NCI-H2171 (cell line): ENCODE measurements at regions not wholly inside any gene's neighbourhood (a gene's known extent, or its start where the extent isn't known, plus 50 kb on each side); places are given as distances from the start of the nearest gene placed in this dataset.
"Not testable (repeated sequence)": the region's sequence is repeated elsewhere in the genome, so short reads cannot be mapped to it uniquely, and the experiment has no call there.

Source experiments
- DNase-seq: peaks from one replicate; lab custom pipeline; 2025; lab: John Stamatoyannopoulos, UW

DNA sequence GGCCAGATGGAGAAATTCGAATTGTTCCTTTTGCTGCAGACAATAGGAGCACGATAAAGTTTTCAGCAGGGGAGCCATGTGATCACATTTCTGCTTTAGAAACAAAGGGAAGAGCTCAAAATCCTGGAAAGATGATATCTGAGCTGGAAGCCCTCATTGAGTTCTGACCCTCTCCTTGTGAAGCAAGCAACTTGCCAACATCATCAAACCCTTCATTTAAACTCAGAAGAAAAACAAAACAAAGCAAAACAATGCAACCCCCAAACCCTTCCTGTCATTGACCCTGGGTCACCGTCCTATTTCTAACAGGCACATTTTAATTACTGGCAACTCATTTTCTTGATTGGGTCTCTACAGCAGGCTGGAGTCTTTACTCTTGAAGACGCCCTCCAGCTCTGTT, 198.3 kb upstream of the ZNF32 start:
- DNase-seq = no peak

DNA sequence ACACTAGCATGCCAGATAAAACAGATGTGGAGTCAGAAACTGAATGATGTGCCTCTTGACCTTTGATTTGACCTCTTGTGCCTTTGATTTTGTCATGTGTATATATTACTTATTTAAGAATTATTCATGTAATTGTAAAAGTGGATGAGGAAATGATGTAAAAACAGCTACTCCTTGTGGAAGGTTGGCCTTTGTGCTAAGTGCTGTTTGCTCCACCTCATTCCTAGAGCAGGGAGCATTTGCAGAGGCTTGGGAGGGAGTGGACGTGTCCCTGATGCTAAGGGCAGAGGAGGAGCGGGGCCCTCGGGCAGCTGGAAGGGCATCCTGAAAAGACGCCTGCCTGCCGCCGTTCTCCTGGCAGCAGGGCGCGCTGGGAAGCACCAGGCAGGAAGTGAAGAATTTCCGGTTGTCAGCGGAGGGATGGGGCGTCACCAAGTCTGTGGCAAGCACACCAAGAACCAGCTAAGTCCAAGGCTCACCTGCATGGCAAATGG, 197.6 kb upstream of the ZNF32 start:
- DNase-seq = no peak

DNA sequence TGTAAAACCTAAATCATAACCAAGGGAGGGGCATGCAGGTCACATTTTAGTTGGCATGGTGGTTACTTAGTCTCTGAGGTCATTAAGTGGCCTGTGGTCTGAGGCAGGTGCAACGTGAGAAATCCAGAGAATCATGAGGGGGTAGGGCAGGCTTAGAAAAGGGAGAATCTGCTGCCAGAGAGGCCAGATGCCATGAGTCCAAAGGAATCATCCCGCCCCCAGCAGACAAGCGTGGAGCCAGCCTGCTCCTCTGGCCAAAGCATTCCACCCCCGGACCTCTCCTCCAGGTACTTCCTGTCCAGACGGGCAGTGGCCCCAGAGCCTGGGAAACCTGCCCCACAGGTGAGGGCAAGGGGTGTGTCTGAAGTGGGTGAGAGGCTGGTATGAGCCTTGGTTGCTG, 196.4 kb upstream of the ZNF32 start:
- DNase-seq = no peak

DNA sequence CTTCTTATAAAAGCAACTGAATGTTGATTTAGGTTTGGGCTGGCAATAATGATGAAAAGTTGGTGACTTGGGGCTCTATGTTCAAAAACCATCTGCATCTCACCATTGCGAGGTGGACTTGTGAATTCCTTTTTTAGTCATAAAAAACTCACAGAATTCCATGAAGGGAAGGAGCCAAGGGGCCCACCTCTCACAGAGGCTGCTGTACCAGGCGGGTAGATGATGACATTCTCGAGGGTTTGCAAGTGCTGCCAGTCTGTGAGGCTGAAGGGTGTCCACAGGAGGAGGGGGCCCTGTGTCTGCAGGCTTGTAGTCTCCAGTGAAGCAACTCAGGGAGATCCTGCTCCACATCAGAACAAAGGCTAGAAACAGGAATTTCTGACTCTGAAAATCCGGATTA, 195.5 kb upstream of the ZNF32 start:
- no peak for DNase-seq

DNA sequence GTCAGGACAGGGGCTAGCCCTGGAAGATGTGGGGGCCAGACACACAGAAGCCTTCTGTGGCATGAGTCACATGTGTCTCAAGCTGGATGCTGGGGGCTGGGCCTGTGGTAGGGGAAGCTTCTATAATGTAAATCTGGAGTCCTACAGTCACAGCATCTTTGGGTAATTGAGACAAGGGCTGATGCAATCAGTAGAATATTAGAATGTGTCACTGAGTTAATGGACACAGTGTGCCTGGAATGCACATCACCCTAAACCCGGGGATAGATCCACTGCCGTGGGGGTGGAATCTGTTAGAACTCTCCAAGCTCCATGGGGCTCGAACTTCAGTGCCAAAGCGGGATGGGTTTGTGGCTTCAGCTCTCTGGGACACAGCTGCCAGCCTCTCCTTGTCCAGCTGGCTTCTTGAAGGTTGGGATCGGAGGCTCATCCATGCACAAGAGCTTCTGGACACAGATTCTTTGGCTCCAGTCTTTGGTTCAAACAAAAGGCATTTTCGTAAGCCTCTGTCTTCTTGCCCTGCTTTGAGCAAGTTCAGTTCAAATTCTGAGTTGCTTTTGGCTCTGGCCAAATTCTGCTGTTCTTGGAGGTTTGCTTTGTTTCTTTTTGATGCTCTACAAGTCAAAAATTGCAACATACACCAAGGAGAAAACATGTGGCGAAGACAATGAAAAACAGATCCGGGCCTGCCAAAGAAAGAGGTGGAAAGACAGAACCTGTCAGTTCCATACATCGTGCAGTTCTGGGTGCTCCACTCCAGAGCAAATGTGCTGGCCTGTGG, 194.8 kb upstream of the ZNF32 start:
- no peak for DNase-seq

DNA sequence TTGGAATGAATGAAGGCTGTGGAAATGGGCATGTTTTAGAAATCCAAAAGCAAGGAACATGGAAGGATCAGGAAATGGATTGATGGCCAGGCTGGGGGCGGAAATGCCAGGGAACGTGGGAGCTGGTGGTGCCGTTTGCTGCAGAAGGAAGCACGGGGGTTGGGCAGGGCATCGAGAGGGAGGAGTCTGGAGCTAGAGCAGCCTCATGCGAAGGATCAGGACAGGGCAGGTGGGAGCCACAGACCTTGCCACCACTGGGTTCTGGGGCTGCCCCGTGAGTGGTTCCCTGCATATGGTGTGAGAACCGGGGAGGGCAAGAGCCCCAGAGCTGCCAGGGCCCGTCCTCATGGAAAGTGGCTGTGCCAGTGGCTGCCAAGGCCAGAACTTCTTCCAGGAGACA, 193.8 kb upstream of the ZNF32 start:
- no peak for DNase-seq

DNA sequence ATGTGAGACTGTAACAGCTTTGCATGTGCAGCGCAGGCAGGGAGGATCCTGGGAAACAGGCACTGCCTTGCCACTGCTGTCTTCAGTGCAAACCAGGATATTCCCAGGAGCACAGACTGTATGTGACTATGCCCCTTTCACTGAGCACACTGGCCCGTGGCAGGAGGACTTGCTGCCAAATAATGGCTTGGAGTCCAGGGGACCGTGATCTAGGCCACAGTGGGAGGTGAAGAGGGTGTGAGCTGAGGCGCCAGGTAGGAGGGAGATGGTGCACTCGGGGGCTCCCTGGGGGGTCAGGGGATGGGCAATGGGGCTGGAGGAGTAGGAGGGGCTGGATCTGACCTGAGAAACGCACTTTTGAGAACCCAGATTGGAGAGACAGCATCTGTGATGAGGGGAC, 193.4 kb upstream of the ZNF32 start:
- no peak for DNase-seq

DNA sequence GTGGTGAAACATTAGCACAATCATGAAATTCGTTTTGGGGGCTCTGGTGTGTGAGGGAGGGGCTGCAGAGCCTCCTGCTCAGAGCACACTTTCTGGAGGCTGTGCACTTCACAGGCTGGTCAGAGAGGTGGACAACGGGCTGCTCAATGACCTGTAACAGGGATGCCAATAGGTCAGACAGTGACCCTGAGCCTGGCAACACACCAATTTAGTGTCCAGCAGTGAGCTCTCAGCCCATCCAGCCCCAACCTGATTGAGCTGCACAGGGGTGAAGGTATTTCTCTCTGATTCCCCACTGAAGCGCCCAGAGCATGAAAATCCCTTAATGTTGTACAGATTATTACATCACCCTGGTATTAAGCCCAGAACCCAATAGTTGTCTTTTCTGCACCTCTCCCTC, 191.3 kb upstream of the ZNF32 start:
- no peak for DNase-seq

DNA sequence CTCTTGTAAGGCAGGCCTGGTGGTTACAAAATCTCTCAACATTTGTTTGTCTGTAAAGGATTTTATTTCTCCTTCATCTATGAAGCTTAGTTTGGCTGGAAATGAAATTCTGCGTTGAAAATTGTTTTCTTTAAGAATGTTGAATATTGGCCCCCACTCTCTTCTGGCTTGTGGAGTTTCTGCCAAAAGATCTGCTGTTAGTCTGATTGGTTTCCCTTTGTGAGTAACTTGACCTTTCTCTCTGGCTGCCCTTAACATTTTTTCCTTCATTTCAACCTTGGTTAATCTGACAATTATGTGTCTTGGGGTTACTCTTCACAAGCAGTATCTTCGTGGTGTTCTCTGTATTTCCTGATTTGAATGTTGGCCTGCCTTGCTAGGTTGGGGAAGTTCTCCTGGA, 186.1 kb upstream of the ZNF32 start:
- not testable (repeated sequence) for DNase-seq

DNA sequence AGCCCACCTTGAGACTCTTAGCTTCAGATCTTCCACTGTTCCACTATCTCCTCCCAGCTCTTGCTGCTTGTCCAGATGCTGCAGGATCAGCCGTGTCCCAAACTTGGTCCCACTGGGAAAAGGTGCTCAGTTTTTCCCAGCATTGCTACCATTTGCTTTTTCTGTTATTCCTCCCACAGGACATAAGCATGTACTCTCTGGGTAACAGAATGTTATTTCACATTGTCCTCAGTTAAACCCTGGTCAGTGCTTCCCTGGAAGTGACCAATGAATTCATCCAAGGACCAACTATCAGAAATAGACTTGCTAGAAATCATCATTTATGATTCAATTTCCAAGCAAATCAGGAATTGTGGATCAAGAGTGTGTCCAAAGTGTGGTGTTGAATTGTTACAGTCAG, 179.2 kb upstream of the ZNF32 start:
- no peak for DNase-seq

DNA sequence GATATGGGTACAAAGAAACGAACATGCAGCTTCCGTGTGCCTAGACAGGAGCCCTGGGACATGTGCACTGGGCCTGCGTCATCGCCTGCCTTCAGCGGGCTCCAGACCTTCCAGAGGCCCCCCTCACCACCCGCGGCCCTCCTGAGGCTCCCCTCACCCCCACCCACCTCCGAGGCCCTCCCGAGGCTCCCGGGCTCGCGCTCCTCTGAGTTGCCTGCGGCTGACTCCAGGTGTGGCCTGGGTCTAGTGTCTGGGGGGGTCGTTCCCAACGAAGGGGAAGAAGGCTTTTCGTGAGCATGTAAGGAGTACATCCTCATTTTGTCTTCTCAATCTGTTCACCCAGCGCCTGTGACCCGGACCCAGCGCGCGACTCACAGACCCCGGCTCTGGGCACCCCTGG, 177.3 kb upstream of the ZNF32 start:
- no peak for DNase-seq

DNA sequence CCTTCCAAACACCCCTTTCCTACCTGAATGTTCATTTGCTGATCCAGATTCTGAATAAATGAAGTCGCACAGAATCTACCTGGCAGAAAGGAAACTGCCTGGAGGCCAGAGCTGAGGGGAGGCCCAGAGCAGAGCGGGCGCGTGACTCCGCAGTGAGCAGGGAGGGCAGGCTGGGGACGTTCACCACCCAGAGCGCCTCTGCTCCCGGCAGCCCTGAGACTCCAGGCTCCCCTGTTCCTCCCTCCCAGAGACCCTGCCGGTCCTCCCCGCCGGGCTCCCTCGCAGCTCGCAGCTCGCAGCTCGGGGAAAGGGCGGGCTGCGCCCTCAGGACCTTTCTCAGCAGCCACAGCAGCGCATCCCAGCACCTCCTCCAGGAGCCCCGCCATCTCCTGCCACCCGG, 176.7 kb upstream of the ZNF32 start:
- no peak for DNase-seq

DNA sequence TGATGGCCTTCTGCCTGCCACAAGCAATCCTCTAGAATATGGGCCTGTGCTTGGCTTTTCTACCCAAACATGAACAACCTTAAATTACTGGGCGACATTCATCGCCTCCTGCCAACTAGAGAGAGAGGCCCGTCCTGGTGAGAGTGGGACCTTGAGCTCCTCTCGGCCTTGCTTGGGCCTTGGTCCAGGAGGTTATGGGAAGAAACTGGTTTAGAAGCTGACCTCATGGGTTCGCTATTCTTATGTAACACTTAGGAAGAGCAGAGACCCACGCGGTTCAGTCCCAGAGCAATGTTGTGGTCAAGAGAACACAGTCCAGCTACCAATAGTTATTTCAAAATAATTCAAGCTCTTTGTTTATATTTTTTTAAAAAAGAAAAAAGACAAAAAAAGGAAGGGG, 176.3 kb upstream of the ZNF32 start:
- DNase-seq = no peak

DNA sequence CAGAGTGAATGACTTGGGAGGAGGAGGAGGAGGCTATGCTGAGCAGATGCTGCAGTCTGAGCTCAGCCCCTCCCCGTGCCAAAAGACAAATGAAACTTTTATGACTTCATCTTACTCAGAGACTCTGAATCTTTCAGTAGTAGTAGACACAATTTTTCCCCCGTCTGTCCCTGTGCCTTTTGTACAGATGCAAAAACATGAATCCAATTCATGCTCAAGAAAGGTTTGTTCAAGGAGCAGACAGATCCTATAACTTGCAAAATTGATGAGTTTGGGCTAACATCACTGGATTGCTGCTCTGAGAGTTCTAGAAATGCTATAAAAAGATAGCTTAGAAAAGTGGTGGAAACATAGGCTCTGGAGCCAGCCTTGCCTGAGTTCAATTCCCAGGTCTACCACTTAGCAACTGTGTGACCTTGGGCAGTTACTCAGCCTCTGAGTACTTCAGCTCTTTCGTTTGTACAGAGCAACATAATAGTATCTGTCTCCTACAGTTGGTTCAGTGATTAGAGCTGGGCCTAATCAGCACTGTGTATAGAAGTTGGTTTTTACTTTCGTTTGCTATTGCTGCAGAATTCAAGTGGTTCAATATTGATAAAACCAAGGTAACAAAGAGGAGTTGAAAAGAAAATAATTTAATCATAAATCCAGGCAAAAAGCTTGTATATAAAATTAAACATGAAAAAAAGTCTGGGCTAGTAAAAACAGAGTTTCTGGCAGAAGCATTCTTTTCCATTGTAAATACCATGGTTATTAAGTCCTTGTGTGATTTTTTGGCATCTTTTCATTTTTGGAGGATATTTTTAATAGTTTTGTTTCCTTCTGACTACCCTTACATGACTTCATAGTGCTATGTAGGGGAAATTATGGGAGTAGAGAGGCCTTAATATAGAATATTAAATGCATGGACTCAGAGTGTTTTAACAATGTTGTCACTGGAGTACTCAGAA, 174.2 kb upstream of the ZNF32 start:
- DNase-seq = no peak

DNA sequence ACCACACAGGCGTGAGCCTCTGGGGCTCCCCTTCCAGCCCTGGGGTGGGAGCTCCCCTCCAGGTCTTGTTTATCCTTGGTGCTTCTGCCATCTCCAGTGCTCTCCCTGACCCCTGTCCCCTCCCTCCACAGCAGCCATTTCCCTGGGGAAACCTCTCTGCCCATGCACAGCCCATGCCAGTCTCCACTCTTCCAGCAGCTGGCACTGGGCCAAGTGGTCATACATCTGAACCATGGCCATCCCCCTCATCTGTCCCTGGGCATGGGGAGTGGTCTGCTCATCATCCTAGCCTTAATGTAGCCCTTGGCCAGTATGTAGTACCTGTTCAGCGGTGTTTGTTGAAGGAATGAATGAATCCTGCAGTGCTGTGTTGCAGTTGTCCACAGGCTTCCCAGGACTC, 172.4 kb upstream of the ZNF32 start:
- DNase-seq = no peak

DNA sequence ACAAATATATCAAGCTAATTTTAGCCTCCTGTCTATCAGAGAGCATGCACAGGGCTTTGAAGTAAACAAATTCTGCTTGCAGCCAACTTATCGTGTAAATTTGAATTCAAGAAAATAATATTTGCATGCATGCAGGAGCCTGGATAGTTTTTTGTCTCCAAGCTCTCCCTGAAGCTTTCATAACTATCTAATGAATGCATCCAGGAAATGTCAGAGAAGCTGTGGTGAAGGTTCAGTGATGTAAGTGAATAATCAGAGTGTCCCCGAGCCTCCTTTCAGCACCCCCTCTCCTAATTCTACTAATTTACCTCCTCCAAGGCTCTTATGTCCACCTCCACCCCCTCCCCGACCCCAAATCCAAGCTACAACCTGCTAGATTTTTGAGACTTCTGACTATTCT, 172.0 kb upstream of the ZNF32 start:
- no peak for DNase-seq

DNA sequence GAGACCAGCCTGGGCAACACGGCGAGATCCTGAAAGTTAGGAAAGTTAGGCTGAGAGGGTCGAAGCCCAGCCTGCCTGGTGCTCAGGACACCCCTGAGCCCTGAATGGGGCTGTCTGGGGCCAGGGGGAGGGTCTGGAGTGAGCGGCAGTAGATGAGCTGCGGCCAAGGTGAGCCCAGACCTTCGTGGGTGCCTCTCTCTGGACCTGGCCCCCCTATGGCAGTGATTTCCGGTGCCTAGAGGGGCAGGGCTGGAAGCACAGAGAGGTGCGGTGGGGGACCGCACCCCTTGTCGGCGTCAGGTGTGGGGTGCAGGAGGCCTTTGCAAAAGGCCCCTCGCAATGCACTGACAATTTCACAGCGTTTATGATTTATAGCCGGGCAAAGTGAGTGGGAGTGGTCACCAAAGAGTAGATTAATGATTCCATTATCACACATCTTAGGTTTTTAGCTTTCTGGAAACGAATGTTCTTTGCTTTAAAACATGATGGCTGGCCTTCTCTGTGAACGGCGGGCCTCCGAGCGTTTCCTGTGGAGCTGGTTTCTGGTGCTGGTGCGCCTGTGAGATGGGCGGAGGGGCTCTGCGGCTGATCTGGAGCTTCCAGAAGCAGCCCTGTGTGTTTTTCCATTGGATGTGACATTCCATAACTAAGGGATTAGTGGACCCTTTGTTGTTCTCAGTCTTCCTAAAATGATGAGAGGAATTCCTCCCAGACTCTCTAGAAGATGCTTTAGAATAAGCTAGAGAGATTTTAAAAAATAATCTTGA, 171.0 kb upstream of the ZNF32 start:
- no peak for DNase-seq

DNA sequence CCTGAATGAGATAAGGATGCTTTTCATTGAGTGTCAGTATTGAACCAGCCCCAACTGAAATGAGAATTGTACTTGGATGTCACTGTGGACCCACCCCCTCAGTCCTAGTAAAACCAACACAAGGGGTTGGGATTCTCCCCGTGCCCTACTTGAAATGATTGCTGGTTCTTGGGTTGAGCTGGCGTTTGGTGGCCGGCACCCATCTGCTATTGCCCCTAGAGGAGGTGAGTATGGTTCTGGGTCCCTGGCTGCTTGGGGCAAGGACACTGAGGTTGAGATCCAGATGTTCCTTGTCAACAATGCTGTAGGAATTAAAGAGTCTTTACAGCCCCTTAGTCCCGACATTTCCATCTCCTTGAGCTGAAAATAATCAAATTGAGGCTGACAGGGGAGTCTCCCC, 170.0 kb upstream of the ZNF32 start:
- no peak for DNase-seq

DNA sequence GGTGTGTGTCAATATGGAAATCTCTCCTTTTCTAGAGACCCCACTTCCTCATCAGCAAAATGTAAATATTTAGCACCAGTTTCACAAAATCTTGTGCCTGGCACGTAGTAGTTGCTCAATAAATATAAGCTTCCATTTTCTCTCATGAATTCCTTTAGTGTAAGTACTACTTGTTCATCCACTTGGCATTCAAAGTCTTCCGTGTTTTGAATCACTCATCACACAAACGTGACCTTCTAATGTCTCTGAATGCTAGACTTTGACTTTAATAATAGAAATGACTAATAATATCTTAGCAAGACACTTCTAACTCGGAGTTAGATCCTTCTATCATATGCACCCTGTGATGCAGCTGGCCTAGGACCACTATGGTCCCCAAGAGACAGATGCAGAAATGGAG, 168.7 kb upstream of the ZNF32 start:
- no peak for DNase-seq

DNA sequence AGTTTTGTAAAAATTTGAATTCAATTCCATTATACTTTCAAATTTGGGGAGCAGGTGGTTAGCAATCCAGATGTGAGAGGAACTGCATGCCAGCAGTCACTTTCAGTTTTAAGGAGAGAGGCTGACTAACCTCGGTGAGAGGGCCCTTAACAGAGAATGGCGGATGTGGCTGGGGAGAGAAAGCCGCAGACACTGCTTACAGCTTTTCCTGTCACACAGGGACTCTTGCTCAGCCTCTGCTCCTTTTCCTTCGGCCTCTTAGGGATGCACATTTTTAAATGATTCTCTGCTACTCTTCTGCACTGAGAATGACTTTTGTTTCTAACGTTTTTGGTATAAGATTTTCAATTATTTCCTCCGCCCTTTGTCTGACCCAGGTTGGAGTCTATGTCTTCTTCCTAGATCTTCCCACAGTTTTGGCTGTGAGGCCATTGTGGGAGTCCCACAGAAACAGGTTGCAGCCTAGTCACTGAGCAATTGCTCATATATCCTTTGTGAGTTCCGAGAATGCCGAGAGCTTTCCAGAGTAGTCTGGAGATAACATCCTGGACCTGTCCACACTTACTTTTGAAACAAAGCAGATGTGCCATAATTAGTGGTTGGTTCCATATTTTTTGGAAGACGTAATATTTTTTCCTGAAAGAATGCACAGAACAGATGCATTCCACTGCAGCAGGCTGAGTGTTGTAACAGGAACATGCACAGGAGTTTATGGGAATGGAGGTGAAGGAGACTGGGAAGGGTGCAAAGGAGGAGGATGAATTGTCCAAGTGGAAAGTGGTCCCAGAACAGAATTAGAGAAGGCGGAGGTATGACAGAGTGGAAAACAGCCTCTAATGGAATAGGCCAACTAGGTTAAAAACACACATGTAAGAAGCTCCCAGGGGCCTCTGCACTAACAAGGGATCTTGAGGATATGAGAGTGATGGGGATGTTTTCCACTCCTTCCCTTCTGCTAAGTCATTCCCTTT, 168.0 kb upstream of the ZNF32 start:
- DNase-seq = no peak

DNA sequence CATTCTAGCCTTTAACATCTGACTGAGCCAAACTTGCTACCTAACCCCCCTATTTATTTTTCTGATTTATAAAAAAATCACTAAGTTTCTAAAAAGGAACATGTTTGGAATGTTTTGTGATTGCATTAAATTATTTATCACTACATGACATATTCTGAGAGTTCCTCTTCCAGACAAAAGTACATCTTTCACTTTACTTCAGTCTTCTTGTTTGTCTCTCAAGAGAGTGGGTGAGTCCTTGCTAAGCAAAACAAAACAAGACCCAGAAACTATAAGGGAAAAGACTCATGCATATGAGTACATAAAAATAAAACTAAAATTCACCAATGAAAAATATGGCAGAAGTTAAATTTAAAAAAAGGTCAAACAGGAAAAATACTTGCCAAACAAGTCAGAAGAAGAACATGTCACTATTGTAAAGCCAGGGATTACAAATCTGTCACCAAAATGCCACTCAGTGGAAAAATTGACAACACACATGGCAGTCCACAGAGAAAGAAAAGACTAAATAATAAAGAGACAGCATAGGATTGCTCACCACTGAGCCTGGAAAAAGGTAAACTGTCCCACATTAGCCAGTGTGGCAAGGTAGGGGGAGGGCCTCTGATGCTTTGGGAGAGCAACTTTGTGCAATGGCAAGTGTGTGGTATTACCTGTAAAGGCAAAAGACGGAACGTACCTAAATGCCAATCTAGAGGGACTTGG, 166.7 kb upstream of the ZNF32 start:
- DNase-seq = no peak
